ENCODE measurements at regions not wholly inside any gene's neighbourhood (a gene's known extent, or its start where the extent isn't known, plus 50 kb on each side); places are given as distances from the start of the nearest gene placed in this dataset.

- Histone ChIP-seq H3K36me3 (ENCODE audit: insufficient read depth, low read length) (peaks cover 6% of the 10 kb centered on the region; the same call in 1 of the 2 replicates), H3K9me3 (ENCODE audit: low read depth, low read length) (no peaks in the 10 kb centered on the region), H3K27ac (no peak overlapping the region), H3K9ac (ENCODE audit: insufficient read length) (no peak overlapping the region), H3K4me3 (no peak overlapping the region)
- TF ChIP-seq EZH2 (IDR thresholded peaks at IDR 0.05) (no peak), POLR2AphosphoS5 (IDR thresholded peaks at IDR 0.05; ENCODE audit: borderline replicate concordance, low read depth, low read length) (no peak), FOXP2 (optimal IDR thresholded peaks at IDR 0.05; ENCODE audit: control extremely low read depth, extremely low read length, insufficient read depth) (no peak)
- DNase-seq (ENCODE audit: low read depth, low spot score): no peak
Observed at GRCh38 chr22:48663297-48663696, 1164.4 kb downstream of the BRD1 start.

GRCh38 chr22:48662476-48663135, 1165.1 kb downstream of the BRD1 start:
- DNase-seq (ENCODE audit: low read depth, low spot score): no peak
- H3K9me3 ChIP-seq (ENCODE audit: low read depth, low read length): no peaks in the 10 kb centered on the region
- H3K4me3 ChIP-seq: no peak overlapping the region
- no peak overlapping the region for H3K27ac ChIP-seq
- TF ChIP-seq POLR2AphosphoS5 (IDR thresholded peaks at IDR 0.05; ENCODE audit: borderline replicate concordance, low read depth, low read length) (no peak), FOXP2 (optimal IDR thresholded peaks at IDR 0.05; ENCODE audit: control extremely low read depth, extremely low read length, insufficient read depth) (no peak), EZH2 (IDR thresholded peaks at IDR 0.05) (no peak)
- H3K36me3 ChIP-seq (ENCODE audit: insufficient read depth, low read length): peaks cover 6% of the 10 kb centered on the region; the same call in 1 of the 2 replicates
- no peak overlapping the region for H3K9ac ChIP-seq (ENCODE audit: insufficient read length)

- Histone ChIP-seq H3K27ac (no peak overlapping the region), H3K4me3 (no peak overlapping the region), H3K9me3 (ENCODE audit: low read depth, low read length) (no peaks in the 10 kb centered on the region), H3K36me3 (ENCODE audit: insufficient read depth, low read length) (peaks cover 6% of the 10 kb centered on the region; the same call in 1 of the 2 replicates), H3K9ac (ENCODE audit: insufficient read length) (no peak overlapping the region)
- DNase-seq (ENCODE audit: low read depth, low spot score): no peak
- TF ChIP-seq FOXP2 (optimal IDR thresholded peaks at IDR 0.05; ENCODE audit: control extremely low read depth, extremely low read length, insufficient read depth): no peak
- TF ChIP-seq EZH2 (IDR thresholded peaks at IDR 0.05): no peak
- TF ChIP-seq POLR2AphosphoS5 (IDR thresholded peaks at IDR 0.05; ENCODE audit: borderline replicate concordance, low read depth, low read length): no peak
Observed at GRCh38 chr22:48661984-48662383, 1165.7 kb downstream of the BRD1 start.

- Histone ChIP-seq H3K9ac (ENCODE audit: insufficient read length) (no peak overlapping the region), H3K9me3 (ENCODE audit: low read depth, low read length) (no peaks in the 10 kb centered on the region), H3K4me3 (no peak overlapping the region), H3K36me3 (ENCODE audit: insufficient read depth, low read length) (peaks cover 6% of the 10 kb centered on the region; the same call in 1 of the 2 replicates), H3K27ac (no peak overlapping the region)
- no peak for DNase-seq (ENCODE audit: low read depth, low spot score)
- TF ChIP-seq FOXP2 (optimal IDR thresholded peaks at IDR 0.05; ENCODE audit: control extremely low read depth, extremely low read length, insufficient read depth) (no peak), POLR2AphosphoS5 (IDR thresholded peaks at IDR 0.05; ENCODE audit: borderline replicate concordance, low read depth, low read length) (no peak), EZH2 (IDR thresholded peaks at IDR 0.05) (no peak)
Observed at GRCh38 chr22:48660790-48661740, 1166.6 kb downstream of the BRD1 start.

- TF ChIP-seq EZH2 (IDR thresholded peaks at IDR 0.05): no peak
- no peak for TF ChIP-seq POLR2AphosphoS5 (IDR thresholded peaks at IDR 0.05; ENCODE audit: borderline replicate concordance, low read depth, low read length)
- TF ChIP-seq FOXP2 (optimal IDR thresholded peaks at IDR 0.05; ENCODE audit: control extremely low read depth, extremely low read length, insufficient read depth): no peak
- Histone ChIP-seq H3K36me3 (ENCODE audit: insufficient read depth, low read length) (peaks cover 6% of the 10 kb centered on the region; the same call in 1 of the 2 replicates), H3K4me3 (no peak overlapping the region), H3K9ac (ENCODE audit: insufficient read length) (no peak overlapping the region), H3K9me3 (ENCODE audit: low read depth, low read length) (no peaks in the 10 kb centered on the region), H3K27ac (peak overlapping the region; percentile 67)
- DNase-seq (ENCODE audit: low read depth, low spot score): no peak
Observed at GRCh38 chr22:48660104-48660789, 1167.4 kb downstream of the BRD1 start.

GRCh38 chr22:48659404-48659996, 1168.2 kb downstream of the BRD1 start:
- no peak overlapping the region for H3K27ac ChIP-seq
- H3K36me3 ChIP-seq (ENCODE audit: insufficient read depth, low read length): peaks cover under 1% of the 10 kb centered on the region; the same call in 1 of the 2 replicates
- H3K9ac ChIP-seq (ENCODE audit: insufficient read length): no peak overlapping the region
- no peak overlapping the region for H3K4me3 ChIP-seq
- TF ChIP-seq POLR2AphosphoS5 (IDR thresholded peaks at IDR 0.05; ENCODE audit: borderline replicate concordance, low read depth, low read length) (no peak), FOXP2 (optimal IDR thresholded peaks at IDR 0.05; ENCODE audit: control extremely low read depth, extremely low read length, insufficient read depth) (no peak), EZH2 (IDR thresholded peaks at IDR 0.05) (no peak)
- DNase-seq (ENCODE audit: low read depth, low spot score): no peak
- no peaks in the 10 kb centered on the region for H3K9me3 ChIP-seq (ENCODE audit: low read depth, low read length)

GRCh38 chr22:48658871-48659270, 1168.8 kb downstream of the BRD1 start:
- Histone ChIP-seq H3K9me3 (ENCODE audit: low read depth, low read length) (no peaks in the 10 kb centered on the region), H3K36me3 (ENCODE audit: insufficient read depth, low read length) (no peaks in the 10 kb centered on the region; the same call in 1 of the 2 replicates), H3K9ac (ENCODE audit: insufficient read length) (no peak overlapping the region), H3K4me3 (no peak overlapping the region), H3K27ac (no peak overlapping the region)
- TF ChIP-seq EZH2 (IDR thresholded peaks at IDR 0.05): no peak
- TF ChIP-seq POLR2AphosphoS5 (IDR thresholded peaks at IDR 0.05; ENCODE audit: borderline replicate concordance, low read depth, low read length): no peak
- TF ChIP-seq FOXP2 (optimal IDR thresholded peaks at IDR 0.05; ENCODE audit: control extremely low read depth, extremely low read length, insufficient read depth): no peak
- no peak for DNase-seq (ENCODE audit: low read depth, low spot score)
